ES-I3 (cell line): ENCODE measurements at regions not wholly inside any gene's neighbourhood (a gene's known extent, or its start where the extent isn't known, plus 50 kb on each side); places are given as distances from the start of the nearest gene placed in this dataset.

Experiments
- H3K36me3 ChIP-seq: 2 replicates; pipeline ENCODE4 v1.6.1; 2013; ENCODE audit warnings: mild to moderate bottlenecking, low read length, control low read depth, moderate library complexity; ENCODE audit not compliant: insufficient read depth
- H3K4me1 ChIP-seq: 2 replicates; pipeline ENCODE4 v1.6.1; 2013; ENCODE audit warnings: mild to moderate bottlenecking, control low read depth, low read length; ENCODE audit not compliant: insufficient read depth
- H3K9ac ChIP-seq: 2 replicates; pipeline ENCODE4 v1.6.1; 2013; ENCODE audit warnings: low read depth, mild to moderate bottlenecking, low read length, moderate library complexity
- H3K9me3 ChIP-seq: 2 replicates; pipeline ENCODE4 v1.6.1; 2013; ENCODE audit warnings: mild to moderate bottlenecking, low read length, moderate library complexity; ENCODE audit not compliant: control insufficient read depth, insufficient read depth

DNA sequence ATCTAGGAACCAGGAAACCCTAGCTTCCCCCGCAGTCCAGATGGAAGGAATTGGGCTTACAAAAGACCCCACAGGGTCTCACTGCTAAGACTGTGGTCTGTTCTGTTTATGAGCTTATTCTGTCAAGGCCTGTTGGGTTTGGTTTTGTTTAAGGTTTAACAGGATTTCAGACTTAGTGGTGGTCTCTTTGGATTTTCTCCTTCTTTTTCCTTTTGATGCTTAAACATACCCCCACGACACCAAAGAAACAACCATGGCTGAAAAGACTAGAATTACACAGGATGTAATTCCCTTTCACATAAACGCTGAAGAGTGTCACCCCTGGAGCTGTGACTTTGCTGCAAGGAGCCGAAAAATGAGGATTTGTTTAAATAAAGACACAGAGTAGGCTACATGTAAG lies 408.6 kb downstream of the PREX1 start:
- no peaks in the 10 kb centered on the region for H3K36me3 ChIP-seq
- H3K9me3 ChIP-seq = no peaks in the 10 kb centered on the region
- H3K4me1 ChIP-seq = no peaks in the 10 kb centered on the region
- H3K9ac ChIP-seq = no peak overlapping the region

DNA sequence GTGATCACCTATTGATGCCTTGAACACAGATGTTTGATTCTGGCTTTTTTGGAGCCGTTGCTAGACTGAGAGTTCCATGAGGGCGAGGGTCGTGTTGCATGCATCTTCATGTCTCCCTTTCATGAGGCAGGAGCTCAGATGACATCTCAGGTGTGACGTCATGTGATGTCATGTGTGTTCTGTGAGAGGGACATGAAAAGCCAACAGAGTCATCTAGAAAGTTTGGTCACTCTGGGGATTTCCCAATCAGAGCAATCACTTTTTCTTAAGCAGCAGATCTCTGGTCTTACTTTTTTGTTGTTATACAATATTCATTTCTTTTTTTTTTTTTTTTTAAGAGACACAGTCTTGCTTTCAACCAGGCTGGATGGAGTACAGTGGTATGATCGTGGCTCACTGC lies 411.8 kb downstream of the PREX1 start:
- Histone ChIP-seq H3K9me3 (no peaks in the 10 kb centered on the region), H3K36me3 (no peaks in the 10 kb centered on the region), H3K4me1 (no peaks in the 10 kb centered on the region), H3K9ac (no peak overlapping the region)

DNA sequence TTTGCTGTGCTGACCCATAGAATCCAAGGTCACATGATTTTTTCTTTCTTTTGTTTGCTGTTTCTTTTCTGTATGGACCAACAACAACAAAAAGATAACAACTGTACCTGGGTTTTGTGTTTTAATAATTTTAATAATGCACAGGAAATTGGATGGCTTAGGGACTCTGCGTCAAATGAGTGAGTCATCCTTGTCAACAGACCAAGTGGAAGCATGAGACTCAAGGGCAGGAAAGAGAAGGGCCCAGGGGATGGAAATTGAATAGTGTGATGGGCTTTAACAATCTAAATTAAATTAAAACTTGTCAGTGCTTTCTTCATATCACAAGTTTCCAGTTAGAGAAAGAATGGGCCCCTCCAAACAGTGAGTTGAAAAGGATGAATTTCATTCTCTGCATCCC lies 413.0 kb downstream of the PREX1 start:
- no peaks in the 10 kb centered on the region for H3K9me3 ChIP-seq
- H3K9ac ChIP-seq = no peak overlapping the region
- no peaks in the 10 kb centered on the region for H3K4me1 ChIP-seq
- H3K36me3 ChIP-seq = no peaks in the 10 kb centered on the region

DNA sequence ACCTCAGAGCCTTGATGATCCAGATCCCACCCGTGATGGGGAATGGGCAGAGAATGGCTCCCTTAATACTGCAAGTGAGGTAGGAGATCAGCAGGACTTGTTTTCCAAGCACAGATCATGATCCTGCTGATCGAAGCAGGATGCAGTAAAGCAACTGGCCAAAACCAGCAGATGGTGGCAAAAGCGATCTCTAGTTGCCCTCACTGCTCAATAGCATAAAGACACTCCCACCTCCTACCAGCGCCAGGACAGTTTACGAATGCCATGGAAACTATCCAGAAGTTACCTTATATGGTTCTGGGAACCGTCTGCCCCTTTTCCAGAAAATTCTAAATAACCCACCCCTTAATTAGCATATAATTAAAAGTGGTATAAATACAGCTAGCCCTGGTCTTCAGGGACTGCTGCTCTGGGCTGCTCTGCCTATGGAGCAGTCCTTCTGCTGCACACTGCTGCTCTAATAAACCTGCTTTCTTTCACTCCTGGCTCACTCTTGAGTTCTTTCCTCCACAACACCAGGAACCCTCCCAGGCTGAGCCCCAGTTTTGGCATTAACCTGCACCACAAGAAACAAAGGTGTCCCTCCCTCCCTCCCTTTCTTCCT lies 415.8 kb downstream of the PREX1 start:
- no peak overlapping the region for H3K9ac ChIP-seq
- no peaks in the 10 kb centered on the region for H3K9me3 ChIP-seq
- H3K36me3 ChIP-seq = no peaks in the 10 kb centered on the region
- peaks cover 10% of the 10 kb centered on the region for H3K4me1 ChIP-seq

DNA sequence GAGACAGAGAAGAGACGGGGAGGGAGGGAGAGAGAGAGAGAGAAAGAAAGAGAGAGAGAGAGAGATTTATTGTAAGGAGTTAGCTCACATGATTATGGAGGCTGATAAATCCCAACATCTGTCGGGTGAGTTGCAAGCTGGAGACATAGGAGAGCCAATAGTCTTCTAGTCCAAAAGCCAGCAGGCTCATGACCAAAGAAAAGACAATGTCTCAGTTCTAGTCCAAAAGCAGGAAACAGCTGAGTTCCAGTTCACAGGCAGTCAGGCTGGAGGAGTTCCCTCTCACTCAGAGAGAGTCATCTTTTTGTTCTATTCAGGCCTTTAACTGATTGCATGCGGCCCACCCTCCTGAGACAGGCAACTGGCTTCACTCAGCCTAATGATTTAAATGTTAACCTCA lies 416.6 kb downstream of the PREX1 start:
- no peaks in the 10 kb centered on the region for H3K36me3 ChIP-seq
- H3K9ac ChIP-seq = no peak overlapping the region
- H3K9me3 ChIP-seq = no peaks in the 10 kb centered on the region
- H3K4me1 ChIP-seq = peaks cover 17% of the 10 kb centered on the region

DNA sequence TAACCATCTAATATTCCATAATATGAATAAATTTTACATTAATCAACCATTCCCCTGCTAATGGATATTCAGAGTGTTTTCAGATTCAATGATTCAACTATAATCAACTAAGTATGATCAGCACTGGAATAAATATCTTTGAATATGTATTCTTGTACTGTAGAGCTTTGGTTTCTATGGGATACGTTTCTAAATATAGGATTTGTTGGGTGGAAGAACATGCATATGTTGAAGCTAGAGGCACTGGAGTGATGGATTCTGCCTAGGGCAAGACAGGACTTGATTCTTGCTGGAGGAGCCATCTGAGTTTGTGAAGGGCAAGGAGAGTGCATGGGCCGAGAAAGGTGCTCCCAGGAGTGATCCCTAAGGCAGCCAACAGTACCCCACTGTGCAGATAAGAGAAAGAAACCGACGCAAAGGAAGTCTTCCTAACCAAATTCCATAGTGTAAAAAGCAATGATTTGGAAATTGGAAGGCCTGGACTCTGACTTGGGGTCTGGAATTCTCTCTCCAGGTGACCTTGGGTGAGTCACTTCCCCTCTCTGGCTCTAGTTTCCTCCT lies 418.7 kb downstream of the PREX1 start:
- Histone ChIP-seq H3K9me3 (no peaks in the 10 kb centered on the region), H3K4me1 (peaks cover 23% of the 10 kb centered on the region), H3K36me3 (no peaks in the 10 kb centered on the region)

DNA sequence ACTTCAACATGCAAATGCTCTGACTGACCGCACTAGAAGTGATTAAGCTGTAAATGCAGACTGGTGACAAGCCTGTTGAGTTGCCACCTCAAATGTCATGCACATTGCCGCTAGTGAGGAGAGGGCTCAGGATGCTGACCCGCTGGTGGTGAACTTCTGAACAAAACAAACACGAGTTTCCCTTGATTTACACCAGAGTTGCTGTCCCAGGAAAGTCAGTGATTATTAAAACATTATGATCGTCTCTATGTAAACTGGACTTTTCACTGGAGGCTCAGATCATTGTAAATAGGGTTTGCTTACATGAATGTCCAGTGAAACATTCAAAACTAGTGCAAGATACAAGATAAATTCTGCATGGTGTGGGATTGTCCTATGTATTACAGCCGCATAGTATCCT lies 420.1 kb downstream of the PREX1 start:
- Histone ChIP-seq H3K36me3 (no peaks in the 10 kb centered on the region), H3K9ac (no peak overlapping the region), H3K4me1 (peaks cover 24% of the 10 kb centered on the region), H3K9me3 (no peaks in the 10 kb centered on the region)

More for the DNA sequence above, 418.7 kb downstream of the PREX1 start:
- H3K9ac ChIP-seq = no peak overlapping the region

DNA sequence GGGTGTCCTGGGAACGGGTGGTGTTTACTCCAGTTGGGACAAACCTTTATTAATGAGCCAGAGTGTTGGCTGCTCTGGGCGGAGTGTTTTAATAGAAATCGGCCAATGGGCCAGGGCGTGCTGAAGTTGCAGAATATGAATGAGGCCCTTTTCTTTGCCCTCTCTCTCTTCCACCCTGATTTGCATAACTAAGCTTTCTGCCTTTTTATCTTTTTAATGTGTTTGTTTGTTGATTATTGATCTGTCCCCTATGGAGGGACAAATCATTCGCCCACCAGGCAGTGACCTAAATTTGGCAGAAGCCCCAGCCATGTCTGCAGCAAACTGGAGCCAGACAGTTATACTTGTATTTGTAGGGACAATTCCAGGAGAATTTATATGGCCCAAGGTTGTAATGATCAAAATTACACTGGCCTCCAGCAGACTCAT lies 420.9 kb downstream of the PREX1 start:
- Histone ChIP-seq H3K36me3 (no peaks in the 10 kb centered on the region), H3K9ac (no peak overlapping the region), H3K4me1 (peaks cover 24% of the 10 kb centered on the region)

DNA sequence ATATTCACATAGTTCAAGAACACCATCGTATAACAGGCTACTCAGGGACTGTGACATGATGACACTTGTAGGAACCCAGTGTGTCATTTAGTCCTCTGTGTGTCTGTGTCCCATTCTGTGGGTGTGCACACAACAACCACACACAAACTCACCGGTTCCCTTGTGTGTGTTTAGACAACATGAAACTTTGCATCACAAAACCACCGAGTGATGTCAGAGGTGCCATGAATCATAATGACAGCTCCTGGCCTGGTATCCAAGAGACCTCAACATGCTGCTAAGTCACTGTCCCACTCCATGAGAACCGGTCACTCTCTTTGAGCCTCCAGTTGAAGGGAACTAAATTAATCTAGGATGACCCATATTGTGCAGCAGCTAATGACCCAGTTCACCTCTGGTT lies 421.3 kb downstream of the PREX1 start:
- H3K9ac ChIP-seq = no peak overlapping the region
- peaks cover 24% of the 10 kb centered on the region for H3K4me1 ChIP-seq
- H3K9me3 ChIP-seq = no peaks in the 10 kb centered on the region
- H3K36me3 ChIP-seq = no peaks in the 10 kb centered on the region

More for the DNA sequence above, 420.9 kb downstream of the PREX1 start:
- H3K9me3 ChIP-seq = no peaks in the 10 kb centered on the region

DNA sequence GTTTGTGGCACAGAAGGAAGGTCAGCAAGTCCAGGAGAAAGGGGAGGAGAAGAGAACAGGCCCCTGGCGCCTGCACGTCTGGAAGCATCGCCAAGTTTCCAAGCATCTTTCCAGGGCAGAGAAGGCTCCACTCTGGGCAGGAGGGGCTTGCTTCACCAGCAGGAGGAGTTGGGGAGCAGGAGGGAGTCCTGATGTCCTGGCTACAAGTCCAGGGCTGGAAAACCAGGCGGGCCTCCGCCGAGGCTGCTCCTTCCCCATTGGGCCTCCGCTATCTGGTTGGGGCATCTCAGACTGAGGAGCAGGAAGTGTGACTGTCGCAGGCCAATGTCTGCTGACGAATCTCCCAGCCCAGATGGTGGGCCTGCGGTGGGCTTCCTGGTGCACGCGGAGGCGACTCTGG lies 421.9 kb downstream of the PREX1 start:
- H3K4me1 ChIP-seq = peaks cover 24% of the 10 kb centered on the region
- H3K36me3 ChIP-seq = no peaks in the 10 kb centered on the region
- no peaks in the 10 kb centered on the region for H3K9me3 ChIP-seq
- no peak overlapping the region for H3K9ac ChIP-seq

DNA sequence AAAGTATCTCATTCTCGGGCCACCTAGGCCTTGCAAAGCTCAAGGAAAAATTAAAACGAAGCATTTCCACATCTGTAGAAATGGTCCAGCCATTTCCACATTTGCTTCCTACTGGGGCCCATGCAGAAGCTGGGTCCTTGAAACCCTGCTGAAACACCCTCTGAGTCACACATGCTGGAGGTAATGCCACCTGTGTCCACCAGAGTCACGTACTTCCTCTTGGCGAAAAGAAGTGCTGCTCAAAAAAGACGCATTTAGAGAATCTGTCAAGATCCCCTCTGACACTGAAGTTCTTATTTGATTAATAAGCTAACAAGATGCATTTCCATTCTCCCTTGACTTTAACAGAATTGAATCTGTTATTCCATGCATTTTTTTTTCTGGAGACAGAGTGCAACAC lies 423.2 kb downstream of the PREX1 start:
- Histone ChIP-seq H3K9ac (no peak overlapping the region), H3K36me3 (no peaks in the 10 kb centered on the region), H3K4me1 (peaks cover 24% of the 10 kb centered on the region), H3K9me3 (no peaks in the 10 kb centered on the region)

DNA sequence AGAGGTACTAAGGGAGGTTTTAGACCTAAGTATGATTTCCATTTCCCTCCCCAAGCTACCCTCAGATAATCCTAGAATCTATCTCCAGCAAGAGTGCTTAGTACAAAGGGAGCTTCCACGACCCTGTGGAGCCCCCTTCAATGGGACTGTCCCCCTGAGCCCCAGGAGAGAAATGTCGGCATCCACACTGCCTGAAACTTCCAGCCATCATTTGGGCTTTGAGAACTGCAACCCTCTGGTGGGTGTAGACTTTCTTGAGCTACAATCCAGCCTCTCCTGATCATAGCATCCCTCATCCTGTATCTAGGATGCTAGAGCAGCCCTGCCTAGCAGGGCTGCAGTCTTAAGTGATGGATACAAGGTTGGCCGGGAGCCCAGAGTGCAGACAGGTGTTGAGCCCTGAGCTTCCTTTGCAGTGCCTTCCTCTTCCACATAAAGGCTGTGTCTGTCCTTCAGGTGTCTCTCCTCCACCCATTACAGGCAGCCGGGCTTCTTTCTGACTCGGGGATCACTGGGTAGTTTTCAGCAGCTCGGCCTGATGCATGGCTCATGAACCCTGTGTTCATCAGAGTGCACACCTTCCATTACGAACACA lies 424.5 kb downstream of the PREX1 start:
- peaks cover 24% of the 10 kb centered on the region for H3K4me1 ChIP-seq
- H3K36me3 ChIP-seq = no peaks in the 10 kb centered on the region
- no peaks in the 10 kb centered on the region for H3K9me3 ChIP-seq
- H3K9ac ChIP-seq = no peak overlapping the region

DNA sequence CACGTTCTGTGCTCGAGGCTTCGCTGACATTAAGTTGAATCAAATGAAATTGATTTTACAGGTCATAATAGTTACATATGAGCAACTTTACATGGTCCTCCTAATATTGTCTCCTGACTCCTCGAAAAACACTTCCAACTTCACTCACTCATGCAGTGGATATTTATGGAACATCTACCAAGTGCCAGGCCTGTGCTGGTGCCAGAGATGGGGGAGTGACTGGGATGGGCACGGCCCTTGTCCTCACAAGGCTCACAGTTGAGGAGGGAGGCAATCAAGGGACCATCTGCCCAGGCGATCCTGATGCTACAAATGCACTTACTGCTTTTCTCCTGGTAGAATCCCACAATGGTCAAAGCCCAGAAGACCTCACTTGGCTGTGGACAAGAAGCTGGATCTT lies 426.4 kb downstream of the PREX1 start:
- H3K9me3 ChIP-seq = no peaks in the 10 kb centered on the region
- H3K36me3 ChIP-seq = no peaks in the 10 kb centered on the region
- H3K9ac ChIP-seq = no peak overlapping the region
- H3K4me1 ChIP-seq = peaks cover 8% of the 10 kb centered on the region

DNA sequence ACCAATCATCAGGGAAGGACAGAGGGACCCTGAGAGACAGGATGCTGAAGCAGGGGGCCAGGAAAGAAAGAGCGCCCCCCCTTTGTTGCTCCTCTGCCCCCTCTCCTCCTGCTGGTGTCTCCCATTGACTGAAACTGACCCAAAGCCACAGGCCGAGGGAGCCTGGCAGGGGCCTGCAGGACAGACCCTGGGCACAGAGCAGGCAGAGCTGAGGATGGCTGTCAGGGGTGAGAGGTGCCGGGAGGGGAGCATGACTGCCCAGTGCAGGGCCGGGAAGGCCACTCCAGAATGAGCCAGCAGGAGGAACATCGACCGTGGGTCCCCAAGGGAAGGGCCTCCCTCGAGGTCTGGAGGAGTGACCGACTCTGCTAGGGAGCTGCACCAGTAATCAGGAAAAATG lies 427.8 kb downstream of the PREX1 start:
- Histone ChIP-seq H3K9ac (no peak overlapping the region), H3K4me1 (peaks cover 6% of the 10 kb centered on the region; the same call in 1 of the 2 replicates), H3K36me3 (no peaks in the 10 kb centered on the region), H3K9me3 (no peaks in the 10 kb centered on the region)
